OCI-LY7 (cell line): ENCODE measurements at regions not wholly inside any gene's neighbourhood (a gene's known extent, or its start where the extent isn't known, plus 50 kb on each side); places are given as distances from the start of the nearest gene placed in this dataset.

Experiments used
- CTCF ChIP-seq: fragments of 200-600 bp; sonication (generic); conservative IDR thresholded peaks from 2 replicates; pipeline ENCODE4 v1.5.1; 2014; ENCODE audit warnings: mild to moderate bottlenecking, antibody characterized with exemption, low read length, moderate library complexity, mixed read lengths
- EZH2phosphoT487 ChIP-seq: fragments of 200-600 bp; sonication (generic); IDR thresholded peaks from 2 replicates; pipeline ENCODE4 v1.6.1; 2018; ENCODE audit warnings: low read depth, borderline replicate concordance, mild to moderate bottlenecking, mixed run types, antibody characterized with exemption, low read length, moderate library complexity, mixed read lengths

- TF ChIP-seq CTCF: no peak
- TF ChIP-seq EZH2phosphoT487: no peak
Measured at GRCh38 chr6:102223942-102224341, 830.4 kb downstream of the GRIK2 start.
